GM23248 (cell line): ENCODE measurements at regions not wholly inside any gene's neighbourhood (a gene's known extent, or its start where the extent isn't known, plus 50 kb on each side); places are given as distances from the start of the nearest gene placed in this dataset.

Source experiments
- EZH2 ChIP-seq: fragments of 200-600 bp; sonication (generic); IDR thresholded peaks from 2 replicates; pipeline ENCODE4 v1.6.1; 2018; ENCODE audit warnings: antibody characterized with exemption, mild to moderate bottlenecking; ENCODE audit not compliant: insufficient read depth, poor library complexity, severe bottlenecking
- EZH2phosphoT487 ChIP-seq: fragments of 200-600 bp; sonication (generic); IDR thresholded peaks from 2 replicates; pipeline ENCODE4 v1.6.1; 2018; ENCODE audit warnings: antibody characterized with exemption, moderate library complexity, mild to moderate bottlenecking, low read depth; ENCODE audit not compliant: insufficient read depth

GRCh38 chr5:58366461-58366860 lies 93.4 kb downstream of the PLK2 start:
- TF ChIP-seq EZH2 (no peak), EZH2phosphoT487 (no peak)
